OCI-LY7 (cell line): ENCODE measurements at regions not wholly inside any gene's neighbourhood (a gene's known extent, or its start where the extent isn't known, plus 50 kb on each side); places are given as distances from the start of the nearest gene placed in this dataset.

ENCODE experiments used
- BruUV-seq: library from RNA; stranded (reverse); fragments of 400-500 nt; replicated peaks from 2 replicates; lab custom pipeline; 2021; lab: Mats Ljungman, UMichigan
- CTCF ChIA-PET: fragments of 300-600 bp; sonication (Branson Sonifier 250); formaldehyde crosslinking; loops from one replicate; lab custom pipeline; 2022; ENCODE audit warnings: antibody characterized with exemption; ENCODE audit not compliant: unreplicated experiment; lab: Charles Lee
- POLR2A ChIA-PET: fragments of 300-600 bp; sonication (Branson Sonifier 250); formaldehyde crosslinking; loops from one replicate; lab custom pipeline; 2022; ENCODE audit warnings: antibody characterized with exemption; lab: Charles Lee
- DNase-seq: peaks from one replicate; pipeline ENCODE4 v3.0.0-alpha.2; 2015; ENCODE audit warnings: low spot score
- H2AFZ ChIP-seq: fragments of 200-600 bp; sonication (generic), shearing (Covaris generic); 2 replicates; pipeline ENCODE4 v1.6.1; 2014; ENCODE audit warnings: mild to moderate bottlenecking, antibody characterized with exemption, low read length, moderate library complexity
- H3K27ac ChIP-seq: fragments of 200-600 bp; sonication (generic); 2 replicates; pipeline ENCODE4 v1.5.1; 2014; ENCODE audit warnings: mixed run types, low read depth, mild to moderate bottlenecking, moderate library complexity, low read length, inconsistent platforms; ENCODE audit not compliant: poor library complexity, severe bottlenecking
- H3K36me3 ChIP-seq: fragments of 200-600 bp; sonication (generic); 2 replicates; pipeline ENCODE4 v1.6.1; 2014; ENCODE audit warnings: mild to moderate bottlenecking, antibody characterized with exemption, low read length, moderate library complexity, mixed read lengths; ENCODE audit not compliant: insufficient read depth
- H3K4me1 ChIP-seq: fragments of 200-600 bp; sonication (generic); 2 replicates; pipeline ENCODE4 v1.5.1; 2014; ENCODE audit warnings: mild to moderate bottlenecking, low read length; ENCODE audit not compliant: insufficient read depth, poor library complexity, severe bottlenecking
- H3K4me2 ChIP-seq: fragments of 200-600 bp; sonication (generic); 2 replicates; pipeline ENCODE4 v1.6.1; 2014; ENCODE audit warnings: mild to moderate bottlenecking, low read length
- H3K4me3 ChIP-seq: fragments of 200-600 bp; sonication (generic); 2 replicates; pipeline ENCODE4 v1.5.1; 2014; ENCODE audit warnings: mild to moderate bottlenecking, low read depth, low read length; ENCODE audit not compliant: poor library complexity, severe bottlenecking
- H3K79me2 ChIP-seq: fragments of 200-600 bp; sonication (generic); 2 replicates; pipeline ENCODE4 v1.6.1; 2016; ENCODE audit warnings: low read depth, mild to moderate bottlenecking, low read length, moderate library complexity, mixed read lengths; ENCODE audit not compliant: insufficient read depth
- H3K9me2 ChIP-seq: fragments of 200-600 bp; sonication (generic); 2 replicates; pipeline ENCODE4 v1.6.1; 2016; ENCODE audit warnings: mild to moderate bottlenecking, low read length, mixed read lengths; ENCODE audit not compliant: insufficient read depth
- H3K9me3 ChIP-seq: fragments of 200-600 bp; sonication (generic); 2 replicates; pipeline ENCODE4 v1.6.1; 2014; ENCODE audit warnings: mild to moderate bottlenecking, mixed run types, low read length, mixed read lengths
- H4K20me1 ChIP-seq: fragments of 200-600 bp; sonication (generic); 2 replicates; pipeline ENCODE4 v1.6.1; 2014; ENCODE audit warnings: mild to moderate bottlenecking, antibody characterized with exemption, low read length, moderate library complexity, mixed read lengths; ENCODE audit not compliant: insufficient read depth
- EZH2phosphoT487 ChIP-seq: fragments of 200-600 bp; sonication (generic); IDR thresholded peaks from 2 replicates; pipeline ENCODE4 v1.6.1; 2018; ENCODE audit warnings: low read depth, borderline replicate concordance, mild to moderate bottlenecking, mixed run types, antibody characterized with exemption, low read length, moderate library complexity, mixed read lengths
- intact Hi-C: fragments of 100-400 bp; cut with micrococcal nuclease; formaldehyde crosslinking; loops from one replicate; pipeline ENCODE4 v1.10.0; 2022; ENCODE audit not compliant: unreplicated experiment
- TF ChIP-seq, protein P1 (sequence below): fragments of 200-600 bp; sonication (generic); conservative IDR thresholded peaks from 2 replicates; pipeline ENCODE4 v1.5.1; 2014; ENCODE audit warnings: mild to moderate bottlenecking, antibody characterized with exemption, low read length, moderate library complexity, mixed read lengths

DNA sequence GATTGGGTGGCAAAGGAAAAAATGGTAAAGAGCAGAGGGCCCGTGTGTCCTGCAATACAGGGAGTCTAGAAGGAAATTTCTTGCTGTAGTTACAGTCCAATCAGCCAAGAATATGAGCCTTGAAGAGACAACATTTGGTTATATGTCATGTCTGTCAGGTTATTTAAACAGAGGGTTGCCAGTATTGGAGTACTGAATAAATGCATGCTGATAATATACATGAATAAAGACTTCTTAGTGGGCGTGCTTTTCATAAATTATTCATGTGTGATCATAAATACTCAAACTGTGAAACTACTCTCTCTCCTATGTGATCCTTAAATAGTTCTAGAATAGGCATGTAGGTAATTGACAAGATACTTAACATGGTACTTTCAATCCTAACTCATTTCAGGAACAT lies 249.0 kb downstream of the CRPPA start:
- ChIA-PET CTCF (no interaction called here), POLR2A (no interaction called here)
- DNase-seq = no peak
- no peaks in the 10 kb centered on the region for H3K36me3 ChIP-seq
- TF ChIP-seq EZH2phosphoT487 = no peak
- TF ChIP-seq, protein P1, sequence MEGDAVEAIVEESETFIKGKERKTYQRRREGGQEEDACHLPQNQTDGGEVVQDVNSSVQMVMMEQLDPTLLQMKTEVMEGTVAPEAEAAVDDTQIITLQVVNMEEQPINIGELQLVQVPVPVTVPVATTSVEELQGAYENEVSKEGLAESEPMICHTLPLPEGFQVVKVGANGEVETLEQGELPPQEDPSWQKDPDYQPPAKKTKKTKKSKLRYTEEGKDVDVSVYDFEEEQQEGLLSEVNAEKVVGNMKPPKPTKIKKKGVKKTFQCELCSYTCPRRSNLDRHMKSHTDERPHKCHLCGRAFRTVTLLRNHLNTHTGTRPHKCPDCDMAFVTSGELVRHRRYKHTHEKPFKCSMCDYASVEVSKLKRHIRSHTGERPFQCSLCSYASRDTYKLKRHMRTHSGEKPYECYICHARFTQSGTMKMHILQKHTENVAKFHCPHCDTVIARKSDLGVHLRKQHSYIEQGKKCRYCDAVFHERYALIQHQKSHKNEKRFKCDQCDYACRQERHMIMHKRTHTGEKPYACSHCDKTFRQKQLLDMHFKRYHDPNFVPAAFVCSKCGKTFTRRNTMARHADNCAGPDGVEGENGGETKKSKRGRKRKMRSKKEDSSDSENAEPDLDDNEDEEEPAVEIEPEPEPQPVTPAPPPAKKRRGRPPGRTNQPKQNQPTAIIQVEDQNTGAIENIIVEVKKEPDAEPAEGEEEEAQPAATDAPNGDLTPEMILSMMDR = no peak
- no TSS peak for BruUV-seq
- no peak overlapping the region for H3K4me3 ChIP-seq
- no peaks in the 10 kb centered on the region for H3K9me3 ChIP-seq
- H3K9me2 ChIP-seq = no peaks in the 10 kb centered on the region
- H2AFZ ChIP-seq = no peak overlapping the region
- H3K79me2 ChIP-seq = no peaks in the 10 kb centered on the region
- H3K4me2 ChIP-seq = no peak overlapping the region
- H3K4me1 ChIP-seq = no peaks in the 10 kb centered on the region
- H4K20me1 ChIP-seq = no peaks in the 10 kb centered on the region
- intact Hi-C loops = no loop called here
- no peak overlapping the region for H3K27ac ChIP-seq

DNA sequence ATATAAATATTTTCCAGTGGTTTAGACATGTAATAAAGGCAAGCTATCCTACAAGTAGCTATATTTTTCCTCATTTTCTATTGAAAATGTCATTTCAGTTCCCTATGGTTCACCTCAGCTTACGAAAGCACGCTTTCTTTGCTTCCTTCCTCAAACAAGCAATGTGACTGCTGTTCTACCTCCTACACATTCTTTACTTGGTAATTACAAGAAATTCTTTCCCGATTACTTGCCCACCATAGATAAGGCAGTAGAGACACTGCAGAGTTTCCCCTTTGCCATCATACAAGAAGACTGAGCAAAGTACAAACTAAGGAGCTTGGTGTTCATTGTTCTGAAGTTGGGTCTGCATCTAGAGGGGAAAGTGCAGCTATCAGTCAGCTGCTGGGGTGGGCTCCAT lies 249.4 kb downstream of the CRPPA start:
- Histone ChIP-seq H3K27ac (no peak overlapping the region), H3K4me3 (no peak overlapping the region), H3K4me2 (no peak overlapping the region), H3K9me2 (no peaks in the 10 kb centered on the region), H3K4me1 (no peaks in the 10 kb centered on the region), H2AFZ (no peak overlapping the region), H3K36me3 (no peaks in the 10 kb centered on the region), H4K20me1 (no peaks in the 10 kb centered on the region), H3K9me3 (no peaks in the 10 kb centered on the region), H3K79me2 (no peaks in the 10 kb centered on the region)
- no peak for TF ChIP-seq EZH2phosphoT487
- TF ChIP-seq, protein P1 = no peak
- BruUV-seq = no TSS peak
- ChIA-PET POLR2A (no interaction called here), CTCF (no interaction called here)
- intact Hi-C loops = no loop called here
- no peak for DNase-seq

DNA sequence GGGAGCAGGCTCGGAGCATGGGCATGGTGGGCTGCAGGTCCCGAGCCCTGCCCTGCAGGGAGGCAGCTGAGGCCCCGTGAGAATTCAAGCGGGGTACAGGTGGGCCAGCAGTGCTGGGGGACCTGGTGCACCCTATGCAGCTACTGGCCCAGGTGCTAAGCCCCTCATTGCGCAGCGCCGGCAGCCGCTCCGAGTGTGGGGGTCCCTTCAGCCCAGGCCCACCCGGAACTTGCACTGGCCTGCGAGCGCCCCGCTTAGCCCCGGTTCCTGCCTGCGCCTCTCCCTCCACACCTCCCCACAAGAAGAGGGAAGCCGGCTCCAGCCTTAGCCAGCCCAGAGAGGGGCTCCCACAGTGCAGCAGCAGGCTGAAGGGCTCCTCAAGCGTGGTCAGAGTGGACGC lies 250.7 kb downstream of the CRPPA start:
- H3K4me1 ChIP-seq = no peaks in the 10 kb centered on the region
- H3K27ac ChIP-seq = no peak overlapping the region
- no peak overlapping the region for H3K4me2 ChIP-seq
- no peaks in the 10 kb centered on the region for H4K20me1 ChIP-seq
- no peaks in the 10 kb centered on the region for H3K79me2 ChIP-seq
- no peak overlapping the region for H2AFZ ChIP-seq
- H3K9me2 ChIP-seq = no peaks in the 10 kb centered on the region
- intact Hi-C loops = no loop called here
- DNase-seq = no peak
- H3K36me3 ChIP-seq = no peaks in the 10 kb centered on the region
- no peaks in the 10 kb centered on the region for H3K9me3 ChIP-seq
- CTCF ChIA-PET = no interaction called here
- no peak for TF ChIP-seq EZH2phosphoT487
- TF ChIP-seq, protein P1 = no peak
- BruUV-seq = no TSS peak
- H3K4me3 ChIP-seq = no peak overlapping the region
- POLR2A ChIA-PET = interaction anchor here (0.6 kb wide), 1 partner anchor 25 kb away, joined by 3 read pairs; no protein-coding TSS in a partner anchor
